ENCODE measurements at regions not wholly inside any gene's neighbourhood (a gene's known extent, or its start where the extent isn't known, plus 50 kb on each side); places are given as distances from the start of the nearest gene placed in this dataset.

- no peak overlapping the region for H3K4me2 ChIP-seq (ENCODE audit: insufficient read depth in 1 of 2, low read depth in 2 of 2, low read length in 2 of 2)
- H3K4ac ChIP-seq (replicated peaks; ENCODE audit: insufficient read length, low read depth, low read length), result no peak overlapping the region
- no peak overlapping the region for H3K18ac ChIP-seq (ENCODE audit: extremely low read depth, low read length)
- no peak overlapping the region for H2BK20ac ChIP-seq (ENCODE audit: low read length)
- no peak overlapping the region for H3K9ac ChIP-seq (replicated peaks in 1 of 4; ENCODE audit: extremely low read depth in 1 of 4, low read depth in 3 of 4, low read length in 3 of 4)
- no peak overlapping the region for H4K8ac ChIP-seq (ENCODE audit: extremely low read depth, insufficient read depth, low read length)
- H2BK12ac ChIP-seq (ENCODE audit: low read depth, low read length), result no peak overlapping the region
- DNase-seq (ENCODE audit: low read depth in 1 of 2, low spot score in 2 of 2), result no peak
- H3K4me3 ChIP-seq (ENCODE audit: extremely low read depth in 1 of 4, insufficient read depth in 2 of 4, low read depth in 3 of 4, low read length in 4 of 4), result no peak overlapping the region
- H3K23me2 ChIP-seq (ENCODE audit: low read depth, low read length), result no peaks in the 10 kb centered on the region
- H3K36me3 ChIP-seq (ENCODE audit: control insufficient read depth in 2 of 4, insufficient read depth in 4 of 4, low read length in 3 of 4), result peaks cover 0 to 2% (median 0%) of the 10 kb centered on the region in 4 experiments; a peak in 1 of 8 replicates
- no peaks in the 10 kb centered on the region for H3K27me3 ChIP-seq (replicated peaks in 1 of 4; ENCODE audit: control insufficient read depth in 3 of 4, extremely low read depth in 1 of 4, insufficient read depth in 3 of 4, low read length in 3 of 4)
- H2AK5ac ChIP-seq (ENCODE audit: low read depth, low read length), result no peak overlapping the region
- no peak overlapping the region for H2AFZ ChIP-seq (ENCODE audit: low read length)
- no peak overlapping the region for H3K23ac ChIP-seq (ENCODE audit: insufficient read length)
- H3K56ac ChIP-seq (replicated peaks; ENCODE audit: insufficient read length, low read depth, low read length), result no peak overlapping the region
- H3K79me1 ChIP-seq (ENCODE audit: low read depth, low read length), result no peaks in the 10 kb centered on the region
- no peak overlapping the region for H2BK120ac ChIP-seq (replicated peaks; ENCODE audit: low read depth, low read length)
- no peak overlapping the region for H2BK5ac ChIP-seq (ENCODE audit: low read depth, low read length)
- H2BK15ac ChIP-seq (ENCODE audit: low read length), result no peak overlapping the region
- H4K5ac ChIP-seq (ENCODE audit: insufficient read length, low read depth, low read length), result no peak overlapping the region
- POLR2A ChIA-PET (ENCODE audit: partially characterized antibody), result no interaction called here
- H3K27ac ChIP-seq (ENCODE audit: low read depth, low read length), result no peak overlapping the region
- no peak for FAIRE-seq
- CTCF ChIA-PET (ENCODE audit: partially characterized antibody), result no interaction called here
- H3K79me2 ChIP-seq (ENCODE audit: control insufficient read depth in 1 of 2, insufficient read depth in 2 of 2, low read length in 2 of 2), result no peaks in the 10 kb centered on the region
- 78% methylated on average over 2 of the region's 2 CpGs; no CpG with 5 or more reads in 1 of the 2 experiments for WGBS, 2 experiments (ENCODE audit: extremely low coverage in 1 of 2, insufficient coverage in 1 of 2, insufficient read length in 1 of 2, insufficient replicate concordance in 2 of 2, low coverage in 1 of 2, low lambda C conversion rate in 2 of 2, missing lambda C conversion rate in 1 of 2)
- no peaks in the 10 kb centered on the region for H4K20me1 ChIP-seq (replicated peaks in 1 of 2; ENCODE audit: control insufficient read depth in 1 of 2, insufficient read depth in 2 of 2, low read length in 2 of 2)
- H3K4me1 ChIP-seq (replicated peaks in 1 of 4; ENCODE audit: control insufficient read depth in 3 of 4, insufficient read depth in 4 of 4, low read length in 3 of 4), result no peaks in the 10 kb centered on the region
- H4K91ac ChIP-seq (replicated peaks; ENCODE audit: insufficient read length, low read length), result no peak overlapping the region
- H3K9me3 ChIP-seq (ENCODE audit: insufficient read depth in 2 of 2, low read depth in 1 of 2, low read length in 1 of 2), result peaks cover 32 to 70% of the 10 kb centered on the region in 2 experiments
- no peak overlapping the region for H3K14ac ChIP-seq (ENCODE audit: insufficient read length)
- TF ChIP-seq CEBPB (IDR thresholded peaks at IDR 0.05; ENCODE audit: low read depth, low read length) (no peak), USF2 (IDR thresholded peaks at IDR 0.05; ENCODE audit: low read length) (no peak), TEAD4 (IDR thresholded peaks at IDR 0.05; ENCODE audit: low read depth, low read length) (no peak), GTF2F1 (IDR thresholded peaks at IDR 0.05; ENCODE audit: borderline replicate concordance, low read depth, low read length) (no peak), BRCA1 (IDR thresholded peaks at IDR 0.05; ENCODE audit: low read depth, low read length) (no peak), KDM1A (IDR thresholded peaks at IDR 0.05; ENCODE audit: borderline replicate concordance, low read length) (no peak), HDAC2 (IDR thresholded peaks at IDR 0.05; ENCODE audit: borderline replicate concordance in 1 of 2, low read depth in 2 of 2, low read length in 2 of 2) (no peak), HDAC6 (IDR thresholded peaks at IDR 0.05; ENCODE audit: low read depth, low read length) (no peak), CBX8 (IDR thresholded peaks at IDR 0.05; ENCODE audit: borderline replicate concordance, low read depth, low read length) (no peak), E2F6 (IDR thresholded peaks at IDR 0.05) (no peak), RBBP5 (IDR thresholded peaks at IDR 0.05; ENCODE audit: borderline replicate concordance, low read depth, low read length) (no peak), POLR2AphosphoS5 (IDR thresholded peaks at IDR 0.05; ENCODE audit: low read depth, low read length) (no peak)
Measured at GRCh38 chr14:105989566-105990302, 463.4 kb downstream of the TMEM121 start.

Measured in H1 (cell line).